Osteocyte (in vitro differentiated cells): ENCODE measurements at regions not wholly inside any gene's neighbourhood (a gene's known extent, or its start where the extent isn't known, plus 50 kb on each side); places are given as distances from the start of the nearest gene placed in this dataset.

Source experiments
- DNase-seq: peaks from one replicate; pipeline ENCODE4 v3.0.0; 2021; ENCODE audit warnings: mixed read lengths; ENCODE audit not compliant: unreplicated experiment; ENCODE audit errors: extremely low spot score
- H3K27ac Mint-ChIP-seq: one replicate; pipeline ENCODE4 v1.8.0; 2021; ENCODE audit warnings: mild to moderate bottlenecking, mixed read lengths; ENCODE audit not compliant: unreplicated experiment
- H3K27me3 Mint-ChIP-seq: one replicate; pipeline ENCODE4 v1.8.0; 2021; ENCODE audit warnings: mixed read lengths; ENCODE audit not compliant: unreplicated experiment
- H3K36me3 Mint-ChIP-seq: one replicate; pipeline ENCODE4 v1.8.0; 2021; ENCODE audit warnings: mixed read lengths; ENCODE audit not compliant: unreplicated experiment
- H3K4me1 Mint-ChIP-seq: one replicate; pipeline ENCODE4 v1.8.0; 2021; ENCODE audit warnings: mixed read lengths; ENCODE audit not compliant: unreplicated experiment
- H3K4me3 Mint-ChIP-seq: one replicate; pipeline ENCODE4 v1.8.0; 2021; ENCODE audit warnings: mild to moderate bottlenecking, moderate library complexity, mixed read lengths; ENCODE audit not compliant: unreplicated experiment
- H3K9me3 Mint-ChIP-seq: one replicate; pipeline ENCODE4 v1.8.0; 2021; ENCODE audit warnings: mixed read lengths; ENCODE audit not compliant: unreplicated experiment
- CTCF ChIP-seq: fragments of 200-600 bp; sonication (generic); IDR thresholded peaks from 2 replicates; pipeline ENCODE4 v1.5.0; 2021; ENCODE audit warnings: antibody characterized with exemption, mild to moderate bottlenecking, moderate library complexity

- no peaks in the 10 kb centered on the region for H3K9me3 Mint-ChIP-seq
- H3K4me3 Mint-ChIP-seq: no peak overlapping the region
Measured at GRCh38 chr6:44624936-44625573, 237.5 kb downstream of the CDC5L start.

GRCh38 chr6:44625996-44626395, 238.5 kb downstream of the CDC5L start:
- no peak overlapping the region for H3K27ac Mint-ChIP-seq
- H3K4me1 Mint-ChIP-seq: peaks cover 16% of the 10 kb centered on the region
- DNase-seq: no peak
- H3K36me3 Mint-ChIP-seq: no peaks in the 10 kb centered on the region
- H3K9me3 Mint-ChIP-seq: no peaks in the 10 kb centered on the region
- no peaks in the 10 kb centered on the region for H3K27me3 Mint-ChIP-seq
- no peak overlapping the region for H3K4me3 Mint-ChIP-seq
- TF ChIP-seq CTCF: no peak

More at GRCh38 chr6:44624936-44625573, 237.5 kb downstream of the CDC5L start:
- TF ChIP-seq CTCF: no peak
- Mint-ChIP-seq H3K27ac (no peak overlapping the region), H3K27me3 (no peaks in the 10 kb centered on the region), H3K4me1 (peaks cover 8% of the 10 kb centered on the region), H3K36me3 (no peaks in the 10 kb centered on the region)
- DNase-seq: no peak

GRCh38 chr6:44626616-44627015, 239.1 kb downstream of the CDC5L start:
- Mint-ChIP-seq H3K4me3 (no peak overlapping the region), H3K27me3 (no peaks in the 10 kb centered on the region), H3K36me3 (no peaks in the 10 kb centered on the region), H3K27ac (no peak overlapping the region), H3K4me1 (peaks cover 16% of the 10 kb centered on the region), H3K9me3 (no peaks in the 10 kb centered on the region)
- TF ChIP-seq CTCF: no peak
- no peak for DNase-seq

GRCh38 chr6:44627091-44627882, 239.8 kb downstream of the CDC5L start:
- H3K4me1 Mint-ChIP-seq: peaks cover 19% of the 10 kb centered on the region
- no peaks in the 10 kb centered on the region for H3K9me3 Mint-ChIP-seq
- H3K27me3 Mint-ChIP-seq: no peaks in the 10 kb centered on the region
- TF ChIP-seq CTCF: no peak
- H3K36me3 Mint-ChIP-seq: no peaks in the 10 kb centered on the region
- no peak overlapping the region for H3K4me3 Mint-ChIP-seq
- no peak overlapping the region for H3K27ac Mint-ChIP-seq
- DNase-seq: no peak

- DNase-seq: no peak
- Mint-ChIP-seq H3K27me3 (no peaks in the 10 kb centered on the region), H3K27ac (no peak overlapping the region), H3K36me3 (no peaks in the 10 kb centered on the region), H3K9me3 (no peaks in the 10 kb centered on the region), H3K4me1 (peaks cover 19% of the 10 kb centered on the region), H3K4me3 (no peak overlapping the region)
- TF ChIP-seq CTCF: no peak
Measured at GRCh38 chr6:44627883-44628271, 240.4 kb downstream of the CDC5L start.
